Activated naive CD8-positive, alpha-beta T cell treated with anti-CD3 and anti-CD28 coated beads, Interleukin-2, amount 50 U/mL, for 24 hours (primary cell): ENCODE measurements at regions not wholly inside any gene's neighbourhood (a gene's known extent, or its start where the extent isn't known, plus 50 kb on each side); places are given as distances from the start of the nearest gene placed in this dataset.

Source experiments
- ATAC-seq: fragments of 150-1000 bp; cut with Tn5 transposase; one replicate; pipeline ENCODE4 v1.10.0; 2021
- DNase-seq: peaks from one replicate; pipeline ENCODE4 v3.0.0; 2021
- H3K27ac Mint-ChIP-seq: one replicate; pipeline ENCODE4 v1.8.0; 2021; ENCODE audit warnings: mild to moderate bottlenecking, mixed read lengths
- H3K27me3 Mint-ChIP-seq: one replicate; pipeline ENCODE4 v1.8.0; 2021; ENCODE audit warnings: mixed read lengths
- H3K36me3 Mint-ChIP-seq: one replicate; pipeline ENCODE4 v1.8.0; 2021; ENCODE audit warnings: low read depth, mixed read lengths
- H3K4me1 Mint-ChIP-seq: one replicate; pipeline ENCODE4 v1.8.0; 2021; ENCODE audit warnings: mixed read lengths
- H3K4me3 Mint-ChIP-seq: one replicate; pipeline ENCODE4 v1.8.0; 2021; ENCODE audit warnings: mild to moderate bottlenecking, moderate library complexity, mixed read lengths
- H3K9me3 Mint-ChIP-seq: one replicate; pipeline ENCODE4 v1.8.0; 2021; ENCODE audit warnings: mixed read lengths

GRCh38 chr5:67373518-67373917 lies 176.9 kb upstream of the CD180 start:
- Mint-ChIP-seq H3K4me3 (no peak overlapping the region), H3K27me3 (no peaks in the 10 kb centered on the region), H3K9me3 (no peaks in the 10 kb centered on the region), H3K27ac (no peak overlapping the region), H3K4me1 (no peaks in the 10 kb centered on the region), H3K36me3 (no peaks in the 10 kb centered on the region)
- no peak for DNase-seq
- ATAC-seq = no peak

- no peaks in the 10 kb centered on the region for H3K27me3 Mint-ChIP-seq
- no peaks in the 10 kb centered on the region for H3K9me3 Mint-ChIP-seq
- H3K36me3 Mint-ChIP-seq = no peaks in the 10 kb centered on the region
- no peak overlapping the region for H3K27ac Mint-ChIP-seq
- ATAC-seq = no peak
- H3K4me3 Mint-ChIP-seq = no peak overlapping the region
- no peak for DNase-seq
- H3K4me1 Mint-ChIP-seq = no peaks in the 10 kb centered on the region
Observed at GRCh38 chr5:67372887-67373286, 176.3 kb upstream of the CD180 start.

DNA sequence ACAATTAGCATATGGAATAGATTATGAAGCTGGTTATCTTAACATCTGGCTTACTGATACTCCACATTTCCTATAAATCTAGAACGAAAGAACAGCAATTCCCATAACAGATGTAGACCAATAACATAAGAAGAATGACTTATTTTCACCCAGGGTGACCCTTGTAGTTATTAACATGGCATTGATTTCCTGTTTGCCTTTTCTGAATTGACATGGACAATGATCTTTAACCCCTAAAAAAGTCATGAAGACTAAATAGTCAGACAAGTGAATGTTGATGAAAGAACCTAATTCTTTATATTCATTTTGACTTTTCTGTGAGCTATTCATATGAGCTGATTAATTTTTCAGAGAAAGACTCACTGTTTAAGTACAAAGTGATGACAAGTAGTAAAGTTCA lies 175.3 kb upstream of the CD180 start:
- no peak overlapping the region for H3K4me3 Mint-ChIP-seq
- no peaks in the 10 kb centered on the region for H3K9me3 Mint-ChIP-seq
- no peak overlapping the region for H3K27ac Mint-ChIP-seq
- no peaks in the 10 kb centered on the region for H3K27me3 Mint-ChIP-seq
- no peaks in the 10 kb centered on the region for H3K36me3 Mint-ChIP-seq
- ATAC-seq (no peak), DNase-seq (no peak)
- H3K4me1 Mint-ChIP-seq = no peaks in the 10 kb centered on the region

DNA sequence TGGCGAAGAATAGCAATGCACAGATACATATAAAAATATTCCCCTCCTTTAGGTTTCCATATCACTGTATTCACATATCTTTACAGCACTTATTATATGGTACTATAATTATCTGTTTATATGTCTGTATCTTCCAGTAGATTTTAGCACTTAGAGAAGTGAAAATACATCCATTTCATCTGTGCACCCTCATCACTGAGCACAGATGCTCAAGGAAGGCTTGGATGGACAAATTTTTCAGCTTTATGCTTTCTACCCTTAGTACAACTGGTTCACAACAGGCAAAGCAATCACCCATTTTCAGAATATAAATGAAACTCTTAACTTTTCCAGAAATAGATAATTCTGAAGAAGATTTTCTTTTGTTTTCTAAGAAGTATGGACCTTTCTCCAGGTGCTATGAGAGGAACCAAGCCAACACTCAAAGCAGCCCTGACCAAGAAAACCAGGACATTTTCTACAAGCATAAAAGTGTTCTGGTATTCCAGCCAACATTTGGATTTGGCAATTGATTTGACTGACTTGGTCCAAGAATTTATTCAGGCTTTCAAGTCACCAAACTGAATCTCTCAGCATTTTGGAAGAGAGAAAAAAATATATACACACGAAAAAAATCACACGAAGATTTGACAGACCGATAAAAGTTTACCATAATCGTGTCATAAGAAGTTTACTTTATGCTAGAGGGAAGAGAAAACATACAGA lies 170.2 kb upstream of the CD180 start:
- DNase-seq = no peak
- no peaks in the 10 kb centered on the region for H3K9me3 Mint-ChIP-seq
- no peaks in the 10 kb centered on the region for H3K36me3 Mint-ChIP-seq
- no peak overlapping the region for H3K4me3 Mint-ChIP-seq
- H3K27ac Mint-ChIP-seq = no peak overlapping the region
- ATAC-seq = no peak
- H3K27me3 Mint-ChIP-seq = no peaks in the 10 kb centered on the region
- H3K4me1 Mint-ChIP-seq = peaks cover 9% of the 10 kb centered on the region

DNA sequence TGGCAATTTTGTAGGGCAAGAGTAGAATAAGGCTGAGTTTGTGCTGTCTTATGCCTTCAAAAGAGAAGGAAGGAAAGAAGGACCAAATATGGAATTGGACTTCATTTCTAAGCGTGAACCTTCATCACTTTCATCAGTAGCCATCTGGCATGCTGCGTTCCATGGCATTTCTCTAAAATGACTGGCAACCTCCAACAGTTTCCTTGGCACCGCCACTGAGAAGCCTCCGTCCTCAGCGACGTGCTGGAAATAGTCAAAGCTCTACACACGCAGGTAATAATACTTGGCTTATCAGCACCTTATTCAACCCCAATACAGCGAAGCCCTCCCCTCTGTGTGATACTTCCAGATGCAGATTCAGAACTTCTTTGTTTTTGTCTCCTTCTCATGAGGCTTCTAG lies 169.7 kb upstream of the CD180 start:
- H3K4me3 Mint-ChIP-seq = no peak overlapping the region
- no peaks in the 10 kb centered on the region for H3K9me3 Mint-ChIP-seq
- H3K36me3 Mint-ChIP-seq = no peaks in the 10 kb centered on the region
- H3K27ac Mint-ChIP-seq = no peak overlapping the region
- ATAC-seq = no peak
- no peaks in the 10 kb centered on the region for H3K27me3 Mint-ChIP-seq
- DNase-seq = no peak
- H3K4me1 Mint-ChIP-seq = peaks cover 9% of the 10 kb centered on the region

DNA sequence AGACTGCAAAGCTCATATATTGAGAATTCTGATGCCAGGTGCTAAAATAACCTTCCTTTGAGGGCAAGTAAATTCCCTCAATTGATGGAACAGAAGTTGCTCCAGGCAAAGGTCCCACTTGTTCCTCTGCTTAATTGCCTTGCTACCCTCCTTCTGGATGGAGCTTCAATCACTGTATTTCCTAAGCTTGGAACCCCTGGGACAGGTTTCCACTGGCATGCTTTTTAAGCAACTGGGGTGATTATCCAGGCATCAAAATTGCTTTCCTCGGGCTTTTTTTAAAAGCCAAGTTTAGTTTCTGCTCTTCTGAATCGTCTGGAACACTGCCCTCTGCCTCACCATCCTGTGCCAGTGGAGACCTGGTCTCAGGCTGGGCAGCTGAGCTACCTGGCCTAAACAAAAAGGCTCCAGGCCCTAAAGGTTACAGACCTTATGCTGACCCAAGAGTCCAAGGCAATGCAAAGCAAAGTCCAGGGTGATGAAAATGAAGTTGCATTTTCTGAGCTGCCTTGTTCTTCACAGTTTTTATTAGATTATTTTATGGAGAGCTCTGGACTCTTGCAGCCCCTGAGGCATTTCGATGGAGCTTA lies 167.9 kb upstream of the CD180 start:
- Mint-ChIP-seq H3K4me1 (peaks cover 18% of the 10 kb centered on the region), H3K36me3 (no peaks in the 10 kb centered on the region), H3K27ac (no peak overlapping the region), H3K27me3 (no peaks in the 10 kb centered on the region), H3K9me3 (no peaks in the 10 kb centered on the region), H3K4me3 (no peak overlapping the region)
- ATAC-seq (no peak), DNase-seq (no peak)

GRCh38 chr5:67363963-67364362 lies 167.4 kb upstream of the CD180 start:
- H3K4me1 Mint-ChIP-seq = peaks cover 18% of the 10 kb centered on the region
- no peak overlapping the region for H3K4me3 Mint-ChIP-seq
- H3K27ac Mint-ChIP-seq = no peak overlapping the region
- no peaks in the 10 kb centered on the region for H3K9me3 Mint-ChIP-seq
- H3K36me3 Mint-ChIP-seq = no peaks in the 10 kb centered on the region
- H3K27me3 Mint-ChIP-seq = no peaks in the 10 kb centered on the region
- ATAC-seq = peak; percentile 76
- no peak for DNase-seq

DNA sequence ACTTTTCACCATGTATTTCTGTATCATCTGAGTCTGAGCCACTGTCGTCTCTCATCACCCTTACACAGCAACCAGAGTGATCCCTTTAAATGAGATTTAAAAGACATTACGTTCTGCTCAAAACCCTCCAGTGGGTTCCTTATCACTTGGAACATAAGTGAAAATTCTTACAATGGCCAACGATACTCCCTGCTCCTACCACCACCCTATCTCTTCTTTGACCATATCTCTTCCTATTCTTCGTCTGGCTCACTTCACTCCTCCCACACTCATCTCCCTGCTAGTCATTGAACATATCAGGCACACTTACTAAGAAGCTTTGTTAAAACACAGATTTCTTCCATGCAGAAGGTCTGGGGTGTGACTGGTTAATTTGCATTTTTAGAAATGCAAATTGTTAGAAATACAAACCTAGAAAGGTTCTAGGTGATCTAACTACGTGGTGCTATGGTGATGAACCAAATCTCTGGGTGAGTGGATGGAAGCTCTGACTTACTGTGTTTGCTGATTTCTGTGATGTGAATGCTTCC lies 166.6 kb upstream of the CD180 start:
- ATAC-seq (peak; percentile 13), DNase-seq (no peak)
- Mint-ChIP-seq H3K27me3 (no peaks in the 10 kb centered on the region), H3K27ac (no peak overlapping the region), H3K4me1 (peaks cover 18% of the 10 kb centered on the region), H3K4me3 (no peak overlapping the region), H3K36me3 (no peaks in the 10 kb centered on the region), H3K9me3 (no peaks in the 10 kb centered on the region)

GRCh38 chr5:67361932-67362729 lies 165.5 kb upstream of the CD180 start:
- Mint-ChIP-seq H3K27me3 (no peaks in the 10 kb centered on the region), H3K27ac (no peak overlapping the region), H3K4me1 (peaks cover 18% of the 10 kb centered on the region), H3K36me3 (no peaks in the 10 kb centered on the region), H3K9me3 (no peaks in the 10 kb centered on the region), H3K4me3 (no peak overlapping the region)
- no peak for DNase-seq
- ATAC-seq = no peak

GRCh38 chr5:67360047-67360446 lies 163.4 kb upstream of the CD180 start:
- H3K4me3 Mint-ChIP-seq = no peak overlapping the region
- no peaks in the 10 kb centered on the region for H3K9me3 Mint-ChIP-seq
- H3K27me3 Mint-ChIP-seq = no peaks in the 10 kb centered on the region
- ATAC-seq = no peak
- H3K4me1 Mint-ChIP-seq = peaks cover 18% of the 10 kb centered on the region
- no peaks in the 10 kb centered on the region for H3K36me3 Mint-ChIP-seq
- H3K27ac Mint-ChIP-seq = no peak overlapping the region
- DNase-seq = no peak

GRCh38 chr5:67358186-67358585 lies 161.6 kb upstream of the CD180 start:
- Mint-ChIP-seq H3K27me3 (no peaks in the 10 kb centered on the region), H3K4me3 (no peak overlapping the region), H3K4me1 (peaks cover 9% of the 10 kb centered on the region), H3K9me3 (no peaks in the 10 kb centered on the region), H3K27ac (no peak overlapping the region), H3K36me3 (no peaks in the 10 kb centered on the region)
- ATAC-seq = no peak
- no peak for DNase-seq

GRCh38 chr5:67355120-67355713 lies 158.6 kb upstream of the CD180 start:
- Mint-ChIP-seq H3K4me3 (no peak overlapping the region), H3K27ac (no peak overlapping the region), H3K36me3 (no peaks in the 10 kb centered on the region), H3K27me3 (no peaks in the 10 kb centered on the region), H3K9me3 (no peaks in the 10 kb centered on the region), H3K4me1 (peaks cover 18% of the 10 kb centered on the region)
- DNase-seq = no peak
- no peak for ATAC-seq

DNA sequence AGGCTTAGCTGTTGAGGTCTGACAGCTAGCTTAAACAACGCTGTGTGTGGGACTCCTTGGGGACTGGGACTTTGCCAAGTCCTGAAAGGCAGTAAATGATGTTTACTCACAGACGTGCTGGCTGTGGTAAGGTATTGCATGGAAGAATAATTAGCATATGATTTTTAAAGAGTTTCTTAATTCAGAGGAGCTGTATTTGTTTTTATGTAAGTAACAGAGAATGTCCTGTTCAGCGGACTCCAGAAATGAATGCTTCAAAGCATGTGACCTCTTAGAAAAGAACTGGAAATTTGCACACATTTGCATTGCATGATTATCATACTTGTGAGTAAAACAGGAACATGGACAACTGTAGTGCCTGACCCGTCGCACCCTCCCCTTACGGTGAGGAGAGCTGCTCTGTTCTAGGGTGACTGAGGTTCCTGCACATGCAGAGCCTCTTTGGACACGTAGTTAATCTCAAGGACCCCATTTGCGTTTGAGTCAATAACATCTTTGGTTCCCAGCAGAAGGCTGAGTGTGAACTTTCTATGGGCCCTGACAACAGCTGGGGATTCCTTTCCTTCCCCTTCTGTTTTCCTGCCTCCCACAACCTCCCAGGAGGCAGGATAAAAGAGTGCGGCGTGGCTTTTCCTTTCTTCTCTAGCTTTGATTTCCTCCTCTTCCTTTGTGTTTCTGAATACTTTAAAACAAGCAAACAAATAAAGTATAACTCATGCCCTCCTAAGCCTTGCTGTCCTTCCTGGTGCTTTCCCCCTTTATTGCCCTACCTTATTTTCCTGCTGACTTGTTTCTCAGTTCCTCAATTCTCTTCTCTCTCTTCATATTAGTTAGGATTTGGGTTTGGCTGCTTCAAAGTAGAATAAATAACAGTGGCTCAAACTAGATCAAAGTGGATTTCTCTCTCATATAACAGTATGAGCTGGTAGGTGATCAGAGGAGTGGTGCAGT lies 157.2 kb upstream of the CD180 start:
- H3K27me3 Mint-ChIP-seq = no peaks in the 10 kb centered on the region

More for the DNA sequence above, 157.2 kb upstream of the CD180 start:
- Mint-ChIP-seq H3K9me3 (no peaks in the 10 kb centered on the region), H3K4me3 (no peak overlapping the region), H3K4me1 (peaks cover 19% of the 10 kb centered on the region), H3K27ac (no peak overlapping the region), H3K36me3 (no peaks in the 10 kb centered on the region)
- no peak for ATAC-seq
- DNase-seq = no peak
